HG03457 (cell line): ENCODE measurements at regions not wholly inside any gene's neighbourhood (a gene's known extent, or its start where the extent isn't known, plus 50 kb on each side); places are given as distances from the start of the nearest gene placed in this dataset.

Source experiments
- ATAC-seq: cut with Tn5 transposase; IDR thresholded peaks from one replicate; pipeline ENCODE4 v1.9.1; 2021; ENCODE audit warnings: moderate number of reproducible peaks; ENCODE audit not compliant: unreplicated experiment

DNA sequence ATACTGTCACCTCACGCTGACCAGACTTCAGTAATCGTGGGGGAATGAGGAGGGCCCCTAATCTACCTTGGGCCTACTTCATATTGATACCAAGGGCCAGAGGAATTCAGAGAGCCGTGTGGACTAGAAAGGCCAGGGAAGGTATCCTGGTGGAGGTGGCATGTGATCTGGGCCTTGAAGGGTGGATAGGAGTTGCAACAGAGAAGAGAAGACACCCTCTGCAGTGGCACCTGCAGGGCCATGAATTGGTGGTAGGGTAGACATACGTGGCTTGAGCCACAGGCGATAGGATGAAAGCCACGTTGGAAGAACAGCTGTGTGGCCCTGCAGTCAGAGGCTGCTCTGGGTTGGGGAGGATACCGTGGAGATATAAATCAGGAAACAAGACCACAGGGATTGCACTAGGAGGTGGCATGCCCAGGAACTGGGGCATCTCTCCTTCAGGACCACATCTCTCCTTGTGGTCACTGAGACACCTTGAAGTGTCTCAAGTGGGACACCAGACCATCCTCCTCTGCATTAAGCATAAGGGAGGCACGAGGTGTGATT is 141.4 kb downstream of the CYP26B1 start:
- ATAC-seq: no peak

DNA sequence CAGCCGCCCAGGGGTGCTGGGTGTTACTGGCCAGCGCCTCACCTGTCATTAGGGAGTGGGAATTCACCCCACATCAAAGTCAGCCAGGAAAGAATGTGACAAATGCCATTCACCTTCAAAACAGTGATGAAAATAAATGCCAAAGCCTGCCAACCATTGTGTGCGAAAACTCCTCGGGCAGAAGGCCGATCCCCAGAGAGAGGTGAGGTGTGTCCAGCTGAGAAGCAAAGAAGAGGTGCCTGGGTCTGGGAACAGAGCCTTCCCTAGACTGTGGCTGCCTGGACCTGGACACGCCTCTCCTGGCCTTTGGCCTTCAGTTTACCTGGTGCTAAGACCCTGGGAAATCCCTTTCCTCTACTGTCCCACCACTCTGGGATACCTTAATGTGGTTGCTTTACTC is 142.7 kb downstream of the CYP26B1 start:
- ATAC-seq: no peak

DNA sequence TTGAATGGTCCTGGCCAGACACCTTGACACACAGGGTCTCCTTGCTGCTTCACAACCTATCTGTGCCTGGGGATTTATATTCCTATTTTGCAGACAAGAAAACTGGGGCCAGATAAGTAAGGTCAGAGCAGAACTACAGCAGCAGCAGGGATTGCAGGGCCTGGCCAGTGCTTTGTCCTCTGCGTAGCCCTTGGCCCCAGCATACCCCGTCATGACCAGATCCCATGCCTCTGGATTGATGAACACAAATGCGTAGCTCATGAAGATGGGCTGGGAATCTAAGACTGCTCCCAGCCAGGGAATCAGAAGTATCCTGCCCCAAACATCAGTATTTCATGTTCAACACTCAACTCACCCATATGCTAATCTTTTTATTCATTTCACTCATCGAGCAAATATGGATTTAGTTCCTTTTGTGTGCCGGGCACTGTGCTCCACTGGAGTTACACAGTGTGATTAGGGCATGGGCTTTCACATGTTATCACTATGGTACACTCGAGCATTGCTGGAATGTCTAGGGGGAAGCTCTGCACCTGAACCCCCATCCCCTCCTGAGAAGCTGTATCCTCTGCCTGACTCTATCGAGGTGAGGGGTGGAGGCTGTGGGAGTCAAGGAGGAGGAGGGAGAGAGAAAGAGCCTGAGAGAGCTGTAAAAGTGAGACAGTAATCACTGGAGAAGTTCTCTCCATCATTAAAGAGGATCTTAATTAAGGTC is 143.3 kb downstream of the CYP26B1 start:
- no peak for ATAC-seq

DNA sequence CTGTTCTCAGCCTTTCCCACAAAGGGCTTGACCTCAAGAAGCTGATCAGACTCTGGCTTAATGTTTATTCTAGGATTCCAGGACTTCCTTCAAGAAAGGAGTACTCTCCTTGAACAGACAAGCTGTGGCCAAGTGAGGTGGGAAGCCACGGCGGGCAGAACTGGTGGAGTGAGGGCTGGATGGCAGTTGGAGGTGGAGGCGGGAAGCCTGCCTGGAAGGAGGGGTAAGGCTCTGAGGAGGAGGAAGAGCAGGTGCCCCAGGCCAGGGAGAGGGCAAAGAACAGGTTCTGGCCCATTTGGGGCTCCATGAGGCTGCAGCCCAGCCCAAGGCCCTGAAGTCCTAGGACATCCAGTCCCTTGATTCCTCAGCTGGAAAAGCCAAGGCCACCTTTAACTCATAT is 143.9 kb downstream of the CYP26B1 start:
- ATAC-seq: no peak

DNA sequence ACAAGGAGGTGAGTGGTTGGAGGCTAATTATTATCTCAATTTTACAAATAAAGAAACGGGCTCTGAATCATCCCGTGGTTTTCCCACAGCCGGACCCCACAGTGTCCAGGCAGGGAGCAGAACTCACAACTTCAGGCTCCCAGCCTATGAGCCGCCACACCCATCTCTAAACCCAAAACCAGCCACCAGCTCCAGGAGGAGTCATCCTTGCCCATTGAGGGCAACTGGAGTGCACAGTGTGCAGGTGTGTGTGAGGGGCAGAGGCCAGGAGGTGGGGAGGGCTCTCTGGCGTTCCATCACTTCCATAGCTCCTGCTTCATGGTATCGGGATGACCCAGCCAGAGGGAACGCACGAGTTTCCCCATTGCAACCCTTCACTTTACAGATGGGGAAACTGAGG is 144.5 kb downstream of the CYP26B1 start:
- ATAC-seq: no peak

DNA sequence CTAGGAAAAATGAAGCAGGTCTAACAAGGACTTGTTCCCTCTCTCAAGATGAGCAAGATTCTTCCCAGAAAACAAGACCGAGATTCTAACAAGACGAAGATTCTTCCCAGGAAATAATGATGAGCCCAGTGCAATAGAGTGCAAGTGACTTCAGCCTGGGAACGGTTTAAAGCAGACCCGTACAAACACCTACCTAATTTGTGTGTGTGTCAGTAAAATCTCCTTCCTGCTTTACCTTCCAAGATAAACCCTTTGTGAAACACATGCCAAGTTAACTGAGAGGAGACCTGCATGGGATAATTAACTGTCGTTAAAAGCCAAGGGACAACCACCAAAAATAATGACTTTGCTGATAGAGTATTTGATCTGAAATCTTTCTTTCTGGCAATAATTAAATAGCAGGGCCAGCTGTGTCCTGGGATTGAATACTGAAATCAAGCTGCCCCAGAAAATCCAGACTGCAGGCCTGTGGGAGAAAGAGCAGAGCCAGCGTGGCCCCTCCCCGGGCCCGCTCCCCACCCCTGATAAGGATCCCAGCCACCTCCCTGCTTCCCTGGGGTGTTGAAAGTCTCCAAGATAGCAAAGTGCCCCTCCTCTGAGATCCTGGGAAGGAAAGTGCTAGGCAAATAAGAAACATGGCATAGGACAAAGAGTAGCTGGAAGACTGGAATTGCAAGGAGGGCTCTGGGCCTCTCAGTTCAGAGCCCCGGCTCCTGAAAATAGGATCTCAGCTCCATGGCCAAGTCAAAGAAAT is 145.5 kb downstream of the CYP26B1 start:
- no peak for ATAC-seq

DNA sequence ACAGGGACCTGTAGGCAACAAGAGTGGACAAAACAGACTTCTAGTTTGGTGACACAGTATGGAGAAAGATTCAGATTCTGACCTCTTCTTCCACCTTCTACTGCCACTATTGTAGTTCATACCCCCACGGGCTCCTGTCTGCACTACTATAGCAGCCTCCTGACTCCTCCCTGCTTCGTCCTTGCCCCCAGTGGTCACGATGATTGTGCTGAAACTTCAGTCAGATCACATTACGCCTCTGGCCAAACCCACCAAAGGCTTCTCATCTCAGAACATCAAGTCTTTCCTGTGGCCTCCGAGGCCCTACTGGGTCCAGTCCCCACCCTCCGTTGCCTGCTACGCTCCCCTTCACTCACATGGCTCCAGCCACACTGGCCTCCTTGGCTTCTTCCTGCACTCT is 147.6 kb downstream of the CYP26B1 start:
- no peak for ATAC-seq

DNA sequence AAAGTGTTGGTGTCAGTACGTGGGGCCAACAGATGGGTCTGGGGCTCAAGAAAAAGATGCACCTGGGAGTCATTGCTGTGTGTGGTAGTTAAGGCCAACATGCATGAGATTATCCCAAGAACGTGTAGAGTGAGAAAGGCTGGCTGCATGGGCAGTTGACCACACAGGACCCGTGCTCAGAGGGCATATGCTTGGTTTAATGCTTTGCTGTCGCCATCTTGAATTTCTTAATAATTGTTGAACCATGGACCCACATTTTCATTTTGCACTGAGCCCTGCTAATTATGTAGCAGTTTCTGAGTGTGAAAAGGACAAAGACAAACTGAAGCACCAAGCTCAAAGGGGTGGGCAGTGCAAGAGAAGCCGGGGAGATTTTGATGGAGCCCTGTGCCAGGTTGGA is 148.1 kb downstream of the CYP26B1 start:
- ATAC-seq: no peak

DNA sequence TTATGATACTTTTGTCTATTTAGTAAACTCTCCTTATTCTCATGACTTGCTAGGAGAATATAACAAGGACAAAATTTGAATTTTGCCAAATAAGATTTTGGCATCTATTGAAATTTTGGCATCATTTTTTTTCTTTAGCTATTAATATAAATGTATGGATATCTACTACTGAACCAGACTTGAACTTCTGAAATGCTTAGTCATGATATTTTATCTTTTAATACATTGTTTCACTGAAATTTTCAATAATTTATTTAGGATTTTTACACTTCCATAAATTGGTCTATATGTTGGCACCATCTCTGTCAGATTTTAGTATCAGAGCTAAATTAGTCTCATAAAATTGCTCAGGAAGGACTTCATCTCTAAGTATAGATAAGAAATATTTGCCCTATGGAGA is 149.8 kb downstream of the CYP26B1 start:
- no peak for ATAC-seq

DNA sequence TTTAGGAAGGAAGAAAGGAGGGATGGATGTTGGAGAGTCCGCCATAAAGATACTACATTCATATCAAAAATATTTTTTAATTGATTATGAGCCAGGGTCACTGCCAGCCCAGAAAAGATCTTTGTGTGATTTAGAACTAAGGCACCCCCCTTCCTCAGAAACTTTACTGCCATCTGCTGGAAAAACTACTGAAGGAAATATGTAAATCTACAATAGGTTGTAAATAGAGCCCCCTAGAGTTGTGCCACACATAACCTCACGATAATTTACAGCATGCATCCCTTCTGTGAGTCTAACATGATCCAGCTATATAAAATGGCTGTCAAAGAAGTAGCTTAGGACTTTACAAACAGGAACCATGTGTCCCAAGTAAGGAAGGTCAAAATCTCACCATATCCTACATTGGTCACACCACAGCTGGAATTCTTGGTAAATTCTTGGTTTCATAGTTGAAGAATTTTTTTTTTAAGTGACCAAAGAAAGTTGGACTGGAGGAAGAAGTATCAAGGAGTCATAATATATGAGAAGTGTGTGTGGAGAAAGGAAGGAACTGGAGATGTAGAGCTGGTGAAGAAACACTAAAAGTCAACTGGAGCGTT is 152.5 kb downstream of the CYP26B1 start:
- ATAC-seq: no peak

DNA sequence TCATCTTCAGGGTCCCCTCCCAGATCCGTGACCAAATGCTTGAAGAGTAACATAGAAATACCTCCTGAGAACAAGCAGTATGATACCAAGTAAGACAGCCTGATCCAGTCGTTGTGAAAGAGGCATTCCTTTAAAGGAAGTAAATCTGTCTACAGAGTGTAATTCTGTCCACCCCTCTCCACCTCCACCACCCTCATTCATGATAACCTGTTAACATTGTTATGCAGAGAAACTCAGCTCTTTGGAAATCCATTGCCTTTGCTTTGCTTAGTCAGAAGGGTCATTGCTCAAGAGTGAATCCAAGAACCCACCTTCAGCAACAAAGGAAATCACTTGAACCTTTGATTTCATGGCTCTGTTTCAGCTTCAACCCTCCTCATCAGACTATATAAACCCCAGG is 155.6 kb downstream of the CYP26B1 start:
- no peak for ATAC-seq

DNA sequence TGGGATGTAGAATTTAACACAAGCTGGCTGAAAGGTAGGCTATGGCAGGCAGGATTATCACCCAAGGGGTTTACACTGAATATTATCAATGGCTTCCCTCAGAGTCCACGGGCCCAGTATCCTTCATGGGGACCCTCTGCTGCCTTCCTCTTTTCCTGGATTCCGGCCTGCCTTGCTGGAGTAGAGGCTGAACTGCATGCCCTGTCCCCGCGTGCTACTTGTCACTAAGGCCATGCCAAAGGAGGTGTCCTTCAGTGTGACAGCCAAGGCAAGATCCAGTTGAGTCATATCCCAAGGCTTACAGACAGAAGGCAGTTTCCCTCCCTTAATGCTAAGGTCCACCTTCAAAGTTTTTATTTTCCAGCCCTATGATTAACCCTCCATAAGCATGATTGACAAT is 156.3 kb downstream of the CYP26B1 start:
- no peak for ATAC-seq

DNA sequence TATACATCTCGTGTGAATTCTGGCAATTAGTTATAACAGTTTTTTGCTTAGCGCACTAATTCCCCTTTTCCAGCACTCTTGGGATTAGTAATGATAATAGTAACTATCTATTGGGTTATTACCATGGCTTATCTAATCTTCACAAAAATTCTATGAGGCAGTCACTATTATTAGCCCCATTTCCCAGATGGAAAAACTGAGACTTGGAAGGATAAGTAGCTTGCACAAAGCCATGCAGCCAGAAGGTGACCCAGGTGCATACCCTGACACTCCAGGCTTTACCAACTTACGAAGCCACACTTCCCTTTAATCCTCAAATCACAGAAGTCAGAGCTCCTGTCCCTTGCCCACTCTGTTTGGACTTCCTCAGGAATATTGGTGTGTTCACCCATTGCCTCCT is 156.8 kb downstream of the CYP26B1 start:
- ATAC-seq: no peak

DNA sequence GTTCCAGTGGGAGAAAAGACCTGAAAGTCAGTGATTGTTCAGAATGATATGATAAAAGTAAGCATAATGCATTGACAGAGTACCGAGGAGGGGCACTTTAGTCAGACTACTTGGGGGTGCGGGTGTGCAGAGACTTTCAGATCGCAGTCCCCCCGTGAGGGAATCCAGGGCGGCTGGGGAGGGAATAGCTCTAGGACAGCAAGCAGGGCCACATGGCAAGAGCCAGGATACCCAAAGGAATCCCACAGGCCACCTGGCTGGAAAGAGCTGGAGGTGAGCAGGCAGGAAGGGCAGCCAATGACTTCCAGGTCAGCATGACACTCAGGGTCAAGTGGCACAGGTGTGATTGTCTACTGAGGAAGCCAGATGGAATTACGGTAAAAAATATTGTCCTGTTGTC is 157.5 kb downstream of the CYP26B1 start:
- ATAC-seq: no peak

DNA sequence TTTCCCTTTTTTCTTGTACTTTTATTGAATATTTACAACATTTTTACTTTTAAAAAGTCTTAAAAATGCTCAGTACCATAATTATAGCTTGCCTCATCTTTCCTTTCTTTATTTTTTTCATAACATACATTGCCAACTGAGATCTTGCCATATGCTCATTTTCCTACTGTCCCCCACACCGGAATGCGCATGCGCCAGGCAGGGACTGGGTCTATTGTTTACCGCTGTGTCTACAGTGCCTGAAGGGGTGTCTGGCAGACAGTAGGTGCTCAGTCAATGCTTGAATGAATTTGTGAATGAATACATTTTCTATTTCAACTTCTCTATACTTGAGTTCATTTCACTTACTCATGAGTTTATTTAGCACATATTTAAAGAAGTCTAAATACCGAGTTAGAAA is 158.0 kb downstream of the CYP26B1 start:
- no peak for ATAC-seq

DNA sequence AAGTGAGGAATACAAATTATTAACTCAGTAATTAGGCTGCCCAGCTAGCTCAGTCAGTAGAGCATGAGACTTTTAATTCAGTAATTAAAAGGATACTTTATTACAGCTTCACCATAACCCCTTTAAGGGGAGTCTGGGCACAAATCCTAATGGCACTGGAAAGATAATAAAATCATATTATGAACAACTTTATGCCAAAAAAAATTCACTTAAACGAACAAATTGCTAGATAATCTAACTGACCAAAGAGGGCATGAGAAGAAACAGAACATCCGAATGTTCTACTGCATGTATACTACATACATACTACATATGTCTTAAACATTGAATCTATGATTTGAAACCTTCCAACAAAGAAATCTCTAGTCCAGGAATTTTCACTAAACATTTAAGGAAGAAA is 159.5 kb downstream of the CYP26B1 start:
- ATAC-seq: no peak

DNA sequence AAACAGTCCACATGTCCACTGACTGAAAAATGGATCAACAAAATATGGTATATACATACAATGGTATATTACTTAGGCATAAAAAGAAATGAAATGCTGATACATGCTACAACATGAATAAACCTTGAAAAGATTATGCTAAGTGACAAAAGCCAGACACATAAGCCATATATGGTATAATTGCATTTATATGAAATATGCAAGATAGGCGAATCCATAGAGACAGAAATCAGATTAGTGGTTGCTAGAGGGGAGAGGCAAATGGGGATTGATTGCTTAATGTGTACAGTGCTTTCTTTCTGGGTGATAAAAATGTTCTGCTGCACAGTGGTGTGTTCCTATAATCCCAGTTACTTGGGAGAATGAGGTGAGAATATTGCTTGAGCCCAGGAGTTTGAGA is 171.0 kb downstream of the CYP26B1 start:
- ATAC-seq: no peak

DNA sequence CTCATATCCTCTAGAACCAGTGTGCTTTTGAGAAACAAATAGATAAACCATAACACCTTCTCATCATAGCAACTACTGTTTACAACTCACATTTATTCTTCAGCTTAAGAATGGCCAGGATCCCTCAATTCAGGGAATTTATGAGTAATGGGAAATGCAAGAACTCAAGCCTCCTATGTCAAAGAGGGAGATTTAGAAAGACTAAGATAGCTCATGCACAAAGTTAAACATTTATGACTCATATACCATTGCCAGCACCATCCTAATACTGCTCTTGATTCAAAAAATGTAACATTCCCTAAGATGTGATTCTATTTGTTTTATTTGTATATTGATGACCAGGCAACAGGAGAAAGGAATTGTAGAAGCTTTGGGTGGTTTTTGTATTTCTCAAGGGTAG is 172.8 kb downstream of the CYP26B1 start:
- ATAC-seq: no peak

DNA sequence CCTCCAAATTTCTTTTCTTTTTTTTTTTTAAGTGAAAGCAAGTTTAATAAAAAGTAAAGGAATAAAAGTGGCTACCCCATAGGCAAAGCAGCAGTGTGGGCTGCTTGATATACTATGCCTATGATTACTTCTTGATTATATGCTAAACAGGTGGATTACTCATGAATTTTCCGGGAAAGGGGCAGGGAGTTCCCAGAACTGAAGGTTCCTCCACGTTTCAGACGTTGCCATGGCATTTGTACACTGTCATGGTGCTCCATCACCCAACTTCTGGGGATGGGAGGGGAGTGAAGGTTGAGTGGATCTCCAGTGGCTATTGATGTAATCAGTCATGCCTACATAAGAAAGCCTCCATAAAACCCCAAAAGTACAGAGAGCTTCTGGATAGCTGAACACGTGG is 176.2 kb downstream of the CYP26B1 start:
- no peak for ATAC-seq

DNA sequence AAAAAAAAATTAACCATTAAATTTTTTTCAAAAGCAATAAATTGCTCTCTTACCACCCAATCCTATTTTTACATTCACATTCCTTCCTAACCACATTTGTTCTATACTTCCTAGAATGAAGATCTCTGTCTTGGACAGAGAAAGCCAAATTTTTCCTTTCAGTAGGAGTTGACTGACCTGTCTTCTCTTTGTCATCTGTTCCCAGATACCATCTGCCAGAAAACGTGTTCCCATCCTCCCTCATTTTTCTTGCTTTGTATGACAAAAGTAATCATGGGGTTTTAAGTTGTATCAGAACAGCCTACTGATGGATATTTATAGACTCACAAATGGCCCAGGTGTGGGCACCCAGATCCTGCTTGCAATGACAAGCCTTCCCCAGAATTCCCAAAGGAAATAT is 182.1 kb downstream of the CYP26B1 start:
- ATAC-seq: no peak

DNA sequence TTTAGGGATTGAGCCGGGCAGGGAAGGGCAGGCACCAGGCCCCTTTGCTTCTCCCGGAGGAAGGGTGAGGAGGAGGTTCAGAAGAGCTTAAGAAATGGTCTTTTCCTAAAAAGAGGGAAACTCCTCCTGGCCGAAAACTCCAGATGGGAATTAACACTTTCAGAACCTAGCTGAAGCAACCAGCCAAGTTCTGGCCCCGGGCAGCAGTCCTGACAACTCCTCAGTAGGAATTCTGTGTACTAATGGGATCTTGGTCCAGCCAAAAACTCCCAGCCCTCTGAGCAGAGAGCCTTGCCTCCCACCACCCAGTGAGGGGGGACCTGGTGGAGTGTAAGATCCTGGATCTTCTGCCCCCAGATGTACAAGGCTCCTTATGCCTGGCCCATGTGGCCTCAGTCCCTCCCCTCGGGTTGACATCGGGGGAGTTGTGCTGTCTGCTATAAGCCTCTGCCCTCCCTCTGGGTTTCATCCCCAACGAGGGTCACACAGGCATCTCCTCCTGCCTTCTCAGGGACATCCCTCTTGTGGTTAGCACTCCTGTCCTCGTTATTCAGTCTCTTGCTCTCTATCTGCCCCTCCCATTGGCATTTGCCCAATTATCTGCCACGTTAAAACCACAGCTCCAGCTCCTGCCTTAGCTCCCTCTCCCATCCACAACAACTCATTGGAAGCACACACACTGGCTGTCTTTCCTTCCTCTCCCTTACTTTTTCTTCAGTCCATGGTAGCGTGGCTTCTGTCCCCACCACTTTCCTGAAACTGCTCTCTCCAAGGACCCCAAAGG is 184.6 kb downstream of the CYP26B1 start:
- ATAC-seq: no peak
